ENCODE measurements at regions not wholly inside any gene's neighbourhood (a gene's known extent, or its start where the extent isn't known, plus 50 kb on each side); places are given as distances from the start of the nearest gene placed in this dataset.
A peak's percentile ranks its signal among the peaks of the same experiment; 100 is the strongest.
"Not testable (repeated sequence)": the region's sequence is repeated elsewhere in the genome, so short reads cannot be mapped to it uniquely, and the experiment has no call there.

DNA sequence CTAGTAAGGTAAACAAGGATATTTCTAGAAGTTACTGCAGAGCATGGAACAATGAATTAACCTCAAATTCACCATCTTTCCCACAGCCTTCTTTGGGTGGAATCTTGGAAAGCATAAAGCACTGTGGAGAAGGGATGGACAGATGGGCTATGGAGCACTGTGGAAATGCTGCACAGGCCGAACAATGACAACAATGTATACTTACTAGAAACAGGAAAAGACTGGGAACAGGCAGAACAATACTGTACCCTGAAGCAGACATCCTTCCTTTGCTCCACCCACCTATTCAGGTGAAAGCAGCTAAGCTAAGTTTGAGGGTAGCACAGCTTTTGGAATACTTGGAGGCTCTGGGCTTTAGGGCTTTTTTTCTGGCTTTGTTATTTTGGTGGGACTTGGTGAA lies 250.6 kb upstream of the KLF8 start:
- H3K27ac Mint-ChIP-seq: peak overlapping the region in 1 of 3 donors; percentile 80
- H3K4me1 Mint-ChIP-seq: peaks cover 4 to 8% (median 6%) of the 10 kb centered on the region in 3 donors
- peaks cover 4 to 12% (median 5%) of the 10 kb centered on the region in 3 donors for H3K9me3 Mint-ChIP-seq
- no peak overlapping the region for H3K4me3 Mint-ChIP-seq
- no peaks in the 10 kb centered on the region for H3K36me3 Mint-ChIP-seq
- no peaks in the 10 kb centered on the region for H3K27me3 Mint-ChIP-seq

GRCh38 chrX:55996649-55997048 lies 235.5 kb upstream of the KLF8 start:
- Mint-ChIP-seq H3K27me3 (peaks cover 3% of the 10 kb centered on the region), H3K9me3 (peaks cover 0 to 4% (median 0%) of the 10 kb centered on the region in 3 donors), H3K36me3 (no peaks in the 10 kb centered on the region), H3K27ac (no peak overlapping the region), H3K4me3 (no peak overlapping the region), H3K4me1 (peaks cover 0 to 20% (median 5%) of the 10 kb centered on the region in 3 donors)

DNA sequence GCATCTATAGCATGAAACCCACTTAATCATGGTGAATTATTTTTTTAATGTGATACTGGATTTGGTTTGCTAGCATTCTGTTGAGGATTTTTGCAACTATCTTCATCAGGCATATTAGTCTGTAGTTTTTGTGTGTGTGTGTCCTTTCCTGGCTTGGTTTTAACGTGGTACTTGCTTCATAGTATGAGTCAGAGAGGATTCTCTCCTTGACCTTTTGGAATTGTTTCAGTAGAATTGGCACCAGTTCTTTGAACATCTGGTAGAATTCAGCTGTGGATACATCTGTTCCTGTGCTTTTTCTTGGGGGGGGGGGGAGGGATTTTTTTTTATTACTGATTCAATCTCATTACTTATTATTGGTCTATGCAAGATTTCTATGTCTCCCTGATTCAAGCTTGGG lies 232.0 kb upstream of the KLF8 start:
- Mint-ChIP-seq H3K27ac (no peak overlapping the region), H3K4me3 (no peak overlapping the region), H3K27me3 (peaks cover 4% of the 10 kb centered on the region), H3K4me1 (peaks cover 0 to 7% (median 3%) of the 10 kb centered on the region in 3 donors), H3K36me3 (no peaks in the 10 kb centered on the region), H3K9me3 (no peaks in the 10 kb centered on the region)

GRCh38 chrX:56000729-56001128 lies 231.4 kb upstream of the KLF8 start:
- Mint-ChIP-seq H3K36me3 (no peaks in the 10 kb centered on the region), H3K9me3 (no peaks in the 10 kb centered on the region), H3K27ac (no peak overlapping the region), H3K4me3 (no peak overlapping the region), H3K27me3 (peaks cover 5% of the 10 kb centered on the region), H3K4me1 (peaks cover 0 to 7% (median 3%) of the 10 kb centered on the region in 3 donors)

DNA sequence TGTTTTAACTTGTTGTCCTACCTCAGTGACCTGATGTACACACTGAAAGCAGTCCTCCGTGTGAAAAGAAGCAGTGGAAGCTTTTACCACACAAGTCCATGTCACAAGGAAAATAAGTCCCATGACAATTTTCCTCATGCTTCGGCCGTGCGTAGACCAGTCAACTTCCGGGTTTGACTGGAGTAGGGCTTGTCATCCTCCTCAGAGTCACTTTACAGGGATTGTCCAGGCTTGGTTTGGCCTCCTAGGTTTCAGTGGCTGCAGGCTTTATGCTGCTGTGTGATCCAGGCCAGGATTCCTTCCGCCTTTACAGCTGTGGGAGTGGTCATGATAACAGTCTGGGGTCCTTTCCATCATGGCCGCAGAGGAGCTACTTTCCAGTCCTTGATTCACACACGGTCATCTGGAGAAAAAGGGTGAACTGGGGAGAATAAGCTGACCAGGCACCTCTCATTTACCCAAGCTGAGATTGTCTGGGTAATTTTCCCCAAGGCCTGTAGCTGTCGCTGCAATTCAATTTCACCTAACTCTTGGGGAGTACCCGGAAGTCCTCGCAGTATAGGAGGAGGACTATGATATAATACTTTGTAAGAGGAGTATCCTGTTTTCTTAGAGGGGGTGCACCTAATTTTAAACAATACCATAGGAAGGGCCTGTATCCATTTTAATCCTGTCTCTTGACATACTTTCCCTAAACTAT lies 206.1 kb upstream of the KLF8 start:
- H3K36me3 Mint-ChIP-seq: peaks cover 3% of the 10 kb centered on the region
- H3K9me3 Mint-ChIP-seq: no peaks in the 10 kb centered on the region
- H3K27ac Mint-ChIP-seq: peak overlapping the region in 1 of 3 donors; percentile 90
- peak overlapping the region in 1 of 4 donors; percentile 12 for H3K4me3 Mint-ChIP-seq
- H3K4me1 Mint-ChIP-seq: peaks cover 0 to 18% (median 7%) of the 10 kb centered on the region in 3 donors
- no peaks in the 10 kb centered on the region for H3K27me3 Mint-ChIP-seq

- peaks cover 4% of the 10 kb centered on the region for H3K36me3 Mint-ChIP-seq
- no peak overlapping the region for H3K4me3 Mint-ChIP-seq
- H3K27ac Mint-ChIP-seq: peak overlapping the region in 1 of 3 donors; percentile 90
- no peaks in the 10 kb centered on the region for H3K9me3 Mint-ChIP-seq
- H3K27me3 Mint-ChIP-seq: no peaks in the 10 kb centered on the region
- peaks cover 0 to 20% (median 7%) of the 10 kb centered on the region in 3 donors for H3K4me1 Mint-ChIP-seq
Measured at GRCh38 chrX:56026815-56027214, 205.3 kb upstream of the KLF8 start.

- H3K27ac Mint-ChIP-seq: no peak overlapping the region
Measured at GRCh38 chrX:56029188-56029587, 203.0 kb upstream of the KLF8 start.

DNA sequence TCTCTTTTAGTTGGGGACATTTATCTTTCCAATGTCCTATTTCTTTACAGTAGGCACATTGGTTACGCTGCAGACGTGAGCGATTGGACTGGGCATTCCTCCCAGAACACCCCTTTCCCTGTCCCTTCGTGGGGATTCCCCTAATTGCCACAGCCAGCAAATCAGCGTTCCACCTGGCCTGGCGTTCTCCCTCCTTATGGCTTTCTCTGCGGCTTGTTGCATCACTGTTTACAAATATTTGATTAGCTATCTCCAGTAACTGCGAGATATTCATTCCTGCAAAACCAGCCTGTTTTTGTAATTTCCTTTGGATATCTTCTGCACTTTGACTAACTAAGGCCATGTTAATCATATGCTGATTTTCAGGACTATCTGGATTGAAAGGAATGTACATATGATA lies 202.5 kb upstream of the KLF8 start:
- Mint-ChIP-seq H3K36me3 (peaks cover 2% of the 10 kb centered on the region), H3K4me1 (peaks cover 5 to 24% (median 14%) of the 10 kb centered on the region in 3 donors), H3K27ac (no peak overlapping the region), H3K27me3 (no peaks in the 10 kb centered on the region), H3K4me3 (no peak overlapping the region), H3K9me3 (no peaks in the 10 kb centered on the region)

More at GRCh38 chrX:56029188-56029587, 203.0 kb upstream of the KLF8 start:
- Mint-ChIP-seq H3K4me3 (no peak overlapping the region), H3K36me3 (peaks cover 4% of the 10 kb centered on the region), H3K27me3 (no peaks in the 10 kb centered on the region), H3K4me1 (peaks cover 5 to 28% (median 17%) of the 10 kb centered on the region in 3 donors), H3K9me3 (no peaks in the 10 kb centered on the region)

DNA sequence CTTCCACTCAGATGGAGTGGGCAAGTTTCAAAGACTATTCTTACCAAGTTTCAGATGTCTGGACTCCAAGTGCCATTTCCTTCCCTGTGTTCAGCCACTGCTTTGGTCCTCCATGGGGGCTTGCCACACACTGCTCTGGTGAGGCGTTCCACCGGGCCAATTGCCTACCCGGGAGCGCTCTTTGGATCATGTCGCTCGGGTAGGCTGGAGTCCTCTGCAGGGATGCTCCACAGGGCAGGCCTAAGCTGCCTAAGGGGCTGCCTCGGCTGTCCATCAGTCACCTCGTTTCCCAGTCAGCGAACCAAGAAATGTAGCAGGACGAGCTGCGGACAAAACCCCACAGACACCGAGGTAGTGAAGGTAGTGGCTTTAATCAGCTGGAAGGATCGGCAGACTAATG lies 200.7 kb upstream of the KLF8 start:
- Mint-ChIP-seq H3K4me3 (no peak overlapping the region), H3K9me3 (peaks cover 0 to 3% (median 1%) of the 10 kb centered on the region in 3 donors), H3K27ac (no peak overlapping the region), H3K4me1 (peaks cover 5 to 19% (median 12%) of the 10 kb centered on the region in 3 donors), H3K36me3 (peaks cover 2% of the 10 kb centered on the region), H3K27me3 (no peaks in the 10 kb centered on the region)

DNA sequence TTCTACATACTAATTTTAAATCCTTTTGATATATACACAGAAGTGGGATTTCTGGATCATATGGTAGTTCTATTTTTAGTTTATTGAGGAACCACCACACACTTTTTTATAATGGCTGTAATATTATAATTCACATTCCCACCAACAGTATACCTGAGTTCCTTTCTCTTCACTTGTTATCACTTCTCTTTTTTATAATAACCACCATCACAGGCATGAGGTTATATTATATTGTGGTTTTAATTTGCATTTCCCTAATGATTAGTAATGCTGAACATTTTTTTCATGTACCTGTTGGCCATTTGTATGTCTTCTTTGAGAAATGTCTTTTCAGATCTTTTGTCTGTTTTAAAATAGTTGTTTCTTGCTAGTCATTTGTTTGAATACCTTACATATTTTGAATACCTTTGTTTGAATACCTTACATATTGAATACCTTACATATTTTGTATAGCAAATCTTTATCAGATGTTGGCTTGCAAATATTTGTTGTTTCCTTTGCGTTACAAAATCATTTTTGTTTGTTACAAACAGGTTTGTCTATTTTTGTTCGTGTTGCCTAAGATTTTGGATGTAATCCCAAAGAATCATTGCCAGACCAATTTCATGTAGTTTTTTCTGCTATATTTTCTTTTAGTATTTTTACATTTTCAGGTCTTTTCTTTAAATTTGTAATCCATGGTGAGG lies 198.5 kb upstream of the KLF8 start:
- peaks cover 5 to 19% (median 11%) of the 10 kb centered on the region in 3 donors for H3K4me1 Mint-ChIP-seq
- no peaks in the 10 kb centered on the region for H3K27me3 Mint-ChIP-seq
- peaks cover 2% of the 10 kb centered on the region for H3K36me3 Mint-ChIP-seq
- peak overlapping the region in 1 of 3 donors; percentile 33 for H3K27ac Mint-ChIP-seq
- peak overlapping the region in 1 of 4 donors; percentile 18 for H3K4me3 Mint-ChIP-seq
- H3K9me3 Mint-ChIP-seq: peaks cover 4 to 7% (median 6%) of the 10 kb centered on the region in 3 donors

DNA sequence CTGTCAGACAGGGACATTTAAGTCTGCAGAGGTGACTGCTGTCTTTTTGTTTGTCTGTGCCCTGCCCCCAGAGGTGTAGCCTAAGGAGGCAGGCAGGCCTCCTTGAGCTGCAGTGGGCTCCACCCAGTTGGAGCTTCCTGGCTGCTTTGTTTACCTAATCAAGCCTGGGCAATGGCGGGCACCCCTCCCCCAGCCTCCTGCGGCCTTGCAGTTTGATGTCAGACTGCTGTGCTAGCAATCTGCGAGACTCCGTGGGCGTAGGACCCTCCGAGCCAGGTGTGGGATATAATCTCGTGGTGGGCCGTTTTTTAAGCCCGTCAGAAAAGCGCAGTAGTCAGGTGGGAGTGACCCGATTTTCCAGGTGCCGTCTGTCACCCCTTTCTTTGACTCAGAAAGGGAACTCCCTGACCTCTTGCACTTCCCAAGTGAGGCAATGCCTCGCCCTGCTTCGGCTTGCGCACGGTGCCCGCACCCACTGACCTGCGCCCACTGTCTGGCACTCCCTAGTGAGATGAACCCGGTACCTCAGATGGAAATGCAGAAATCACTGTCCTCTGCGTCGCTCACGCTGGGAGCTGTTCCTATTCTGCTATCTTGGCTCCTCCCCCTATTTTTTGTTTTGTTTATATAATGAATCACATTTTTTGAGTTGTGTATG lies 179.4 kb upstream of the KLF8 start:
- H3K4me3 Mint-ChIP-seq: peak overlapping the region in 1 of 4 donors; percentile 46
- H3K36me3 Mint-ChIP-seq, H3K27me3 Mint-ChIP-seq, H3K27ac Mint-ChIP-seq, H3K4me1 Mint-ChIP-seq: not testable (repeated sequence)
- H3K9me3 Mint-ChIP-seq: peaks cover 8 to 11% (median 8%) of the 10 kb centered on the region in 3 donors

- peaks cover 15 to 29% (median 17%) of the 10 kb centered on the region in 3 donors for H3K4me1 Mint-ChIP-seq
- no peak overlapping the region for H3K27ac Mint-ChIP-seq
- H3K27me3 Mint-ChIP-seq: peaks cover 3% of the 10 kb centered on the region
- peak overlapping the region in 1 of 4 donors; percentile 4 for H3K4me3 Mint-ChIP-seq
- H3K36me3 Mint-ChIP-seq: peaks cover 6% of the 10 kb centered on the region
- peaks cover 6 to 9% (median 9%) of the 10 kb centered on the region in 3 donors for H3K9me3 Mint-ChIP-seq
Measured at GRCh38 chrX:56057325-56057724, 174.8 kb upstream of the KLF8 start.

DNA sequence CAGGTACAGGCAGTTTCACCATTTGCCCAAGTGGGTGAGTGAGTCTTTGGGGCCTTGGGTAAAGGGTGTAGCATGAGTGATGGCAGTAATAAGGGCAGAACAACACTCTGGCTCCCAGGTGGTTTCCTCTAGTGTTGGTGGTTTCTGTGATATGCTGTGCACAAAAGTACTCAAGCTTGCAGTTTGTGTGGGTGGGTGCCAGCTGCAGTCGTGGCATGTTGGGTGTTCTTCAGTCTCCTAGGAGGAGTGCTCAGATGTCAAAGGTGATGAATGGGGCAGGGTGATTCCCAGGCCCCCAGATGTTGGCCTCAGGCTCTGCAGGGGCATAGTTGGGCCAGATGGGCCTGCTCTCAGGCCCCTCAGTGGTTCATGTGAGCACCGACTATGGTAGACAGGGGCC lies 166.1 kb upstream of the KLF8 start:
- peaks cover 37 to 45% (median 38%) of the 10 kb centered on the region in 3 donors for H3K4me1 Mint-ChIP-seq
- no peaks in the 10 kb centered on the region for H3K27me3 Mint-ChIP-seq
- H3K36me3 Mint-ChIP-seq: peaks cover 2% of the 10 kb centered on the region
- H3K4me3 Mint-ChIP-seq: peak overlapping the region; percentile 5 to 72 (median 38)
- H3K9me3 Mint-ChIP-seq: peaks cover 0 to 6% (median 3%) of the 10 kb centered on the region in 3 donors
- peak overlapping the region; percentile 83 to 94 (median 89) for H3K27ac Mint-ChIP-seq

GRCh38 chrX:56068274-56068758 lies 163.8 kb upstream of the KLF8 start:
- no peaks in the 10 kb centered on the region for H3K27me3 Mint-ChIP-seq
- no peaks in the 10 kb centered on the region for H3K36me3 Mint-ChIP-seq
- peaks cover 0 to 6% (median 3%) of the 10 kb centered on the region in 3 donors for H3K9me3 Mint-ChIP-seq
- peaks cover 24 to 35% (median 28%) of the 10 kb centered on the region in 3 donors for H3K4me1 Mint-ChIP-seq
- peak overlapping the region; percentile 46 to 82 (median 76) for H3K4me3 Mint-ChIP-seq
- H3K27ac Mint-ChIP-seq: peak overlapping the region; percentile 94 to 96 (median 96)
